ENCODE measurements at regions not wholly inside any gene's neighbourhood (a gene's known extent, or its start where the extent isn't known, plus 50 kb on each side); places are given as distances from the start of the nearest gene placed in this dataset.
"Not testable (repeated sequence)": the region's sequence is repeated elsewhere in the genome, so short reads cannot be mapped to it uniquely, and the experiment has no call there.

DNA sequence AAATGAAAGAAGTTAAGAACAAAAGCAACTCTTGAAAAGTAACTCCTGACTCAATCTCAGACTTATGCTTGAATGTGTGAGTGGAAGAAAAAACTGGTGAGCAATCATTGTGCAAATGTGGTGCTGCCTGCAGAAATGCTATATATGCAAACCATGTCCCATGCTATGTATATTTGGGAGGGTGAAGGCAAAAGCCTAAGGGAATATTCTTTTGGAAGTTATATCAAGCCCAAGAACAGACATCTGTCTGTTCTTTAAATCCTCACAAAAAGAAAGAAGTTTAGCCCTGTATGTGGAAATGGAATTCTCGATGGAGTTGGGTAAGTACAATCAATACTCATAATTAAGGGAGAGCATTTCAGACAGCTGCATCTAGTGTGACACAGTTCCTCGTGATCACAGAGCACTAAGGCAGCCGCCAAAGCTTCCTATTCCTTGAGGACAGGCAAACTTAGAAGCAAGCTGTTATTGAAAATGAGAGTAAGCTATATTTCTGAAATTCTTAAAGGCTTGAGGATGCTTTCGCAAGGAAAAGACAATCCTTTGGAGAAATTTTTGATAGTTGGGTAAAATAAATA lies 406.5 kb upstream of the CHORDC1 start:
- Histone ChIP-seq H3K27me3 (no peaks in the 10 kb centered on the region), H3K36me3 (no peaks in the 10 kb centered on the region), H3K4me1 (no peaks in the 10 kb centered on the region), H3K27ac (no peak overlapping the region), H3K4me3 (no peak overlapping the region), H3K9me3 (no peaks in the 10 kb centered on the region)
- 71% methylated on average over 4 of the region's 4 CpGs for WGBS (ENCODE audit: insufficient coverage, low coverage, low lambda C conversion rate, missing lambda C conversion rate)
- ATAC-seq (no peak), DNase-seq (no peak)
- TF ChIP-seq, protein P1, sequence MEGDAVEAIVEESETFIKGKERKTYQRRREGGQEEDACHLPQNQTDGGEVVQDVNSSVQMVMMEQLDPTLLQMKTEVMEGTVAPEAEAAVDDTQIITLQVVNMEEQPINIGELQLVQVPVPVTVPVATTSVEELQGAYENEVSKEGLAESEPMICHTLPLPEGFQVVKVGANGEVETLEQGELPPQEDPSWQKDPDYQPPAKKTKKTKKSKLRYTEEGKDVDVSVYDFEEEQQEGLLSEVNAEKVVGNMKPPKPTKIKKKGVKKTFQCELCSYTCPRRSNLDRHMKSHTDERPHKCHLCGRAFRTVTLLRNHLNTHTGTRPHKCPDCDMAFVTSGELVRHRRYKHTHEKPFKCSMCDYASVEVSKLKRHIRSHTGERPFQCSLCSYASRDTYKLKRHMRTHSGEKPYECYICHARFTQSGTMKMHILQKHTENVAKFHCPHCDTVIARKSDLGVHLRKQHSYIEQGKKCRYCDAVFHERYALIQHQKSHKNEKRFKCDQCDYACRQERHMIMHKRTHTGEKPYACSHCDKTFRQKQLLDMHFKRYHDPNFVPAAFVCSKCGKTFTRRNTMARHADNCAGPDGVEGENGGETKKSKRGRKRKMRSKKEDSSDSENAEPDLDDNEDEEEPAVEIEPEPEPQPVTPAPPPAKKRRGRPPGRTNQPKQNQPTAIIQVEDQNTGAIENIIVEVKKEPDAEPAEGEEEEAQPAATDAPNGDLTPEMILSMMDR (IDR thresholded peaks at IDR 0.05) = no peak
- TF ChIP-seq POLR2A (IDR thresholded peaks at IDR 0.05) = no peak
- intact Hi-C loops (cut with DNase I) = no loop called here

DNA sequence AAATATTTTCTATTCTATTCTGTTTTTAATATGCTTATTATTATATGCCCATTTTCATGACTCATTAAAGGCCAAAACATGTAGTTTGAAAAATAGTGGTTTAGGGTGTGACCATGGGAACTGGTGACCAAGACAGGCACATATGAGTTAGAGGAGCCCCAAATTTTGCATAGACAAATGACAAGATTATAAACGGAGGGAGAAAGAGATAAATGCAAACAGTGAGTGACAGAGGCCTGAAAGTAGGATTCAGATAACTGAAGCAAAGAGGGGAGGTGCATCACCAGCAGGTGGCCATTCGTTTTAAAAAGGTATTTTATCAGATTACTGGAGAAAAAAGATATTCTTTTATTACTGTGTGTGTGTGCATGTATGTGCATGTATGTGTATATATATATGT lies 391.5 kb upstream of the CHORDC1 start:
- ATAC-seq = no peak
- WGBS (ENCODE audit: insufficient coverage, low coverage, low lambda C conversion rate, missing lambda C conversion rate) = 28% methylated on average over 2 of the region's 2 CpGs
- H3K4me1 ChIP-seq = no peaks in the 10 kb centered on the region
- intact Hi-C loops (cut with DNase I) = no loop called here
- no peak overlapping the region for H3K4me3 ChIP-seq
- H3K27ac ChIP-seq = no peak overlapping the region
- no peaks in the 10 kb centered on the region for H3K27me3 ChIP-seq
- DNase-seq = no peak
- TF ChIP-seq, protein P1 (IDR thresholded peaks at IDR 0.05) = no peak
- no peak for TF ChIP-seq POLR2A (IDR thresholded peaks at IDR 0.05)
- H3K36me3 ChIP-seq = no peaks in the 10 kb centered on the region
- H3K9me3 ChIP-seq = no peaks in the 10 kb centered on the region

DNA sequence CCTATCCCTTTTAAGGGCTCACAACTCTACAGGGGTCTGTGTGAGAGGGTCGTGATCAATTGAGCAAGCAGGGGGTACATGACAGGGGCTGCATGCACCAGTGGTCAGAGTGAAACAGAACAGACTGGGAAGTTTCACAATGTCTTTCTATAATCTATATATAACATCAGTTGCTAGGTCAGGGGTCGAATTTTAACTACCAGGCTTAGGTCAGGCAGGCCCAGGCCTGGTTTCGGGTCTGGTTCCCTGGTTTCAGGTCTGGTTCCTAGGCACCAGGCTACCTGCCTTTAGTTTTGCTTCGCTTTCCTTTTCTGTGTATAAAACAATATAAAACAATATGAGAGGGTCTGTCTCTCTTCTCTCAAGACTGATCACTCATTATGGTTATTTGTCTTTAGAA lies 390.2 kb upstream of the CHORDC1 start:
- H3K4me1 ChIP-seq; H3K4me3 ChIP-seq; H3K9me3 ChIP-seq; ATAC-seq; H3K27ac ChIP-seq; H3K36me3 ChIP-seq; H3K27me3 ChIP-seq; intact Hi-C loops (cut with DNase I); DNase-seq: not testable (repeated sequence)
- 65% methylated on average over 4 of the region's 4 CpGs for WGBS (ENCODE audit: insufficient coverage, low coverage, low lambda C conversion rate, missing lambda C conversion rate)

DNA sequence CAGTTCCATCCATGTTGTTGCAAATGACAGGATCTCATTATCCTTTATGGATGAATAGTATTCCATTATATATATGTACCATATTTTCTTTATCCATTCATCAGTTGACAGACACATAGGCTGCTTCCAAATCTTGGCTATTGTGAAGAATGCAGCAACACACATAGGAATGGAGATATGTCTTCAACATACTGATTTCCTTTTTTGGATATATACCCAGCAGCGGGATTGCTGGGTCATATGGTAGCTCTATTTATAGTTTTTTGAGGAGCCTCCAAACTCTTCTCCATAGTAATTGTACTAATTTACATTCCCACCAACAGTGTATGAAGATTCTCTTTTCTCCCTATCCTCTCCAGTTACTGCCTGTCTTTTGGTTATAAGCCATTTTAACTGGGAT lies 383.9 kb upstream of the CHORDC1 start:
- Histone ChIP-seq H3K27me3 (no peaks in the 10 kb centered on the region), H3K36me3 (no peaks in the 10 kb centered on the region), H3K4me3 (no peak overlapping the region), H3K4me1 (no peaks in the 10 kb centered on the region), H3K27ac (no peak overlapping the region), H3K9me3 (no peaks in the 10 kb centered on the region)
- intact Hi-C loops (cut with DNase I) = no loop called here
- no peak for ATAC-seq
- no peak for TF ChIP-seq POLR2A (IDR thresholded peaks at IDR 0.05)
- TF ChIP-seq, protein P1 (IDR thresholded peaks at IDR 0.05) = no peak
- no peak for DNase-seq
- 92% methylated on average over 1 of the region's 1 CpG for WGBS (ENCODE audit: insufficient coverage, low coverage, low lambda C conversion rate, missing lambda C conversion rate)

DNA sequence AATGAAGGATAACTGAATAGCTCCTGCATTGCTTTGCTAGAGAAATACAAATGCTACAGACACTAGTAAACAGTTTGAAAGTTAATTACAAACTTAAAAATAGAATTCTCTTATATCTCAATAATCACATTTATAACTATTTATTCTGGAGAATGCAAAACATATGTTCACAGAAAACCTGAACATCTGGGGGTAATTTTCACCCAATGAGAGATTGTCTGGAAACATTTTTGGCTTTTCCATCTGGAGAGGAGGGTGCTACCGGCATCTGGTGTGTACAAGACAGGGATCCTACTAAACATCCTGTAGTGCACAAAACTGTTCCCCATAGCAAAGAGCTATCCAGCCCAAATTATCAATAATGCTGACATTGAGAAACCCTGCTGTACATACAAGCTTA lies 378.4 kb upstream of the CHORDC1 start:
- H3K4me3 ChIP-seq = no peak overlapping the region
- no peak overlapping the region for H3K27ac ChIP-seq
- intact Hi-C loops (cut with DNase I) = no loop called here
- DNase-seq = no peak
- H3K36me3 ChIP-seq = no peaks in the 10 kb centered on the region
- no peaks in the 10 kb centered on the region for H3K4me1 ChIP-seq
- no peak for ATAC-seq
- no peaks in the 10 kb centered on the region for H3K9me3 ChIP-seq
- 100% methylated on average over 1 of the region's 1 CpG for WGBS (ENCODE audit: insufficient coverage, low coverage, low lambda C conversion rate, missing lambda C conversion rate)
- H3K27me3 ChIP-seq = no peaks in the 10 kb centered on the region
- TF ChIP-seq, protein P1 (IDR thresholded peaks at IDR 0.05) = no peak
- TF ChIP-seq POLR2A (IDR thresholded peaks at IDR 0.05) = no peak
